Pancreas (tissue), 10 donors: ENCODE measurements at regions not wholly inside any gene's neighbourhood (a gene's known extent, or its start where the extent isn't known, plus 50 kb on each side); places are given as distances from the start of the nearest gene placed in this dataset.

Source experiments
- ATAC-seq, 4 donors: fragments of 200-7000 bp; cut with Tn5 transposase; one replicate each; pipeline versions ENCODE4 v1.8.0 to v1.9.1; 2020; ENCODE audit warnings: mild to moderate bottlenecking in 4 of 4, moderate library complexity in 4 of 4
- DNase-seq, 6 donors: peaks; one replicate each; pipeline ENCODE4 v3.0.0-alpha.2; 2020
- FAIRE-seq: peaks from 2 replicates; lab custom pipeline; 2012; peaks lifted over from hg19 to GRCh38; lab: Jason Lieb, UNC
- H3K27ac ChIP-seq, 4 donors: fragments of 200-600 bp; sonication (generic); 1 replicate in 3 of 4; 2 replicates in 1 of 4; pipeline versions ENCODE4 v1.5.0 to v1.8.0; 2020
- H3K27me3 ChIP-seq, 4 donors: fragments of 200-600 bp; one replicate each; pipeline ENCODE4 v1.8.0; 2021
- H3K36me3 ChIP-seq, 3 donors: fragments of 200-600 bp; sonication (generic) in 1 of 3; one replicate each; pipeline versions ENCODE4 v1.5.0 to v1.8.0; 2020 to 2021
- H3K4me1 ChIP-seq, 3 donors: fragments of 200-600 bp; one replicate each; pipeline ENCODE4 v1.8.0; 2021
- H3K4me3 ChIP-seq, 4 donors: fragments of 200-600 bp; sonication (generic) in 2 of 4; one replicate each; pipeline versions ENCODE4 v1.5.0 to v1.8.0; 2020 to 2021
- H3K9me3 ChIP-seq, 4 donors: fragments of 200-600 bp; one replicate each; pipeline ENCODE4 v1.8.0; 2021
- CTCF ChIP-seq, 4 donors: fragments of 200-600 bp; sonication (generic) in 3 of 4; IDR thresholded peaks; one replicate each; pipeline versions ENCODE4 v1.5.0 to v1.8.0; 2021; ENCODE audit warnings: antibody characterized with exemption in 4 of 4
- WGBS, 2 donors: extraction: QIAGEN DNeasy Blood & Tissue Kit; methylation state at CpG; one replicate each; pipeline ENCODE4 v1.1.7; 2013; 5-methylcytosine and 5-hydroxymethylcytosine counted together
- intact Hi-C, 3 donors: fragments of 100-400 bp; cut with DNase I; formaldehyde crosslinking; loops; one replicate each; pipeline versions ENCODE4 v1.11.1 to v1.14.2; 2022
- donor health status: healthy with polysubstance abuse.
- donor health status: DM: no; HTN: no; CAD: no; lungs with moderate emphysema.
- donor health status: DM: no; HTN: no; CAD: no.
- donor health status: control.
- donor health status: control.
- donor health status: Bipolar disorder and iron deficiency.
- donor health status: DM: yes; HTN: yes; CAD: no.
- donor health status: DM: no; HTN: no; CAD: no.
- donor health status: DM: no; HTN: no; CAD: no.
- donor health status: DM: yes; HTN: yes; CAD: no.

GRCh38 chr4:157964463-157964862 lies 208.4 kb downstream of the GASK1B start:
- intact Hi-C loops: no loop called here
- H3K27me3 ChIP-seq: no peaks in the 10 kb centered on the region
- no peaks in the 10 kb centered on the region for H3K36me3 ChIP-seq
- H3K4me3 ChIP-seq: no peak overlapping the region
- no peak overlapping the region for H3K27ac ChIP-seq
- H3K4me1 ChIP-seq: no peaks in the 10 kb centered on the region
- ATAC-seq (no peak), FAIRE-seq (no peak), DNase-seq (no peak)
- 77 to 86% methylated on average over 2 of the region's 2 CpGs for WGBS, 2 donors
- no peak for TF ChIP-seq CTCF (IDR thresholded peaks at IDR 0.05)
- no peaks in the 10 kb centered on the region for H3K9me3 ChIP-seq

GRCh38 chr4:157961229-157961990 lies 211.4 kb downstream of the GASK1B start:
- Histone ChIP-seq H3K9me3 (no peaks in the 10 kb centered on the region), H3K27ac (no peak overlapping the region), H3K4me3 (no peak overlapping the region), H3K36me3 (no peaks in the 10 kb centered on the region), H3K4me1 (no peaks in the 10 kb centered on the region), H3K27me3 (no peaks in the 10 kb centered on the region)
- no peak for TF ChIP-seq CTCF (IDR thresholded peaks at IDR 0.05)
- ATAC-seq: no peak
- no peak for FAIRE-seq
- no peak for DNase-seq
- intact Hi-C loops: no loop called here
- WGBS, 2 donors: 30 to 37% methylated on average over 2 of the region's 2 CpGs

GRCh38 chr4:157957905-157958304 lies 214.9 kb downstream of the GASK1B start:
- H3K4me3 ChIP-seq: no peak overlapping the region
- no peak for DNase-seq
- TF ChIP-seq CTCF (IDR thresholded peaks at IDR 0.05): no peak
- H3K27me3 ChIP-seq: no peaks in the 10 kb centered on the region
- no peak for ATAC-seq
- H3K36me3 ChIP-seq: no peaks in the 10 kb centered on the region
- 76 to 90% methylated on average over 1 of the region's 1 CpG for WGBS, 2 donors
- no peak overlapping the region for H3K27ac ChIP-seq
- intact Hi-C loops: no loop called here
- no peaks in the 10 kb centered on the region for H3K9me3 ChIP-seq
- FAIRE-seq: no peak
- H3K4me1 ChIP-seq: no peaks in the 10 kb centered on the region

GRCh38 chr4:157942017-157942416 lies 230.8 kb downstream of the GASK1B start:
- Histone ChIP-seq H3K9me3 (no peaks in the 10 kb centered on the region), H3K4me3 (no peak overlapping the region), H3K27me3 (no peaks in the 10 kb centered on the region), H3K27ac (no peak overlapping the region), H3K36me3 (no peaks in the 10 kb centered on the region), H3K4me1 (no peaks in the 10 kb centered on the region)
- ATAC-seq (no peak), DNase-seq (no peak), FAIRE-seq (no peak)
- 26 to 36% methylated on average over 3 of the region's 3 CpGs for WGBS, 2 donors
- intact Hi-C loops: no loop called here
- no peak for TF ChIP-seq CTCF (IDR thresholded peaks at IDR 0.05)

- no peaks in the 10 kb centered on the region for H3K27me3 ChIP-seq
- ATAC-seq: no peak
- H3K9me3 ChIP-seq: no peaks in the 10 kb centered on the region
- no peak for TF ChIP-seq CTCF (IDR thresholded peaks at IDR 0.05)
- no peak for FAIRE-seq
- H3K36me3 ChIP-seq: no peaks in the 10 kb centered on the region
- no peak overlapping the region for H3K27ac ChIP-seq
- intact Hi-C loops: no loop called here
- WGBS, 2 donors: 47 to 49% methylated on average over 2 of the region's 2 CpGs
- DNase-seq: no peak
- no peaks in the 10 kb centered on the region for H3K4me1 ChIP-seq
- no peak overlapping the region for H3K4me3 ChIP-seq
Measured at GRCh38 chr4:157934151-157934550, 238.7 kb downstream of the GASK1B start.
